ENCODE measurements at regions not wholly inside any gene's neighbourhood (a gene's known extent, or its start where the extent isn't known, plus 50 kb on each side); places are given as distances from the start of the nearest gene placed in this dataset.

DNA sequence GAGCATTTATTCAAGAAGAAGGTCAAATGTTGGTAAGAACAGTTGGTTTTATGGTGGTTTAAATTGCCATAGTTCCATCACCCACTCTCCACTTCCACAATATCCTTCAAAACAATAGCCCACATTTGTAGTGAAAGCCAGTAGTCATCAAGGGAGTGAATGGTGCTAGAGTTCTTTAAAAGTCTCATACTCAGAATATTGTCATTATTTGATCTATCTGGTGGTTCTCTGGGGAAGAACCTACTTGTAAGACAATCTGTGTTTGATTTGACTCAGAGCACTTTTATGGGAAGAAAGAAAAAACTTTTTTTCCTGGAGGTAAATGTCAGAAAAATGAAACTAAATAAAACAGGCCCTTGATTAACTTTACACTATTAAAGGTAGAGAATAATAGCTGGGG, 893.8 kb downstream of the QKI start:
- DNase-seq (ENCODE audit: low read depth), result no peak

DNA sequence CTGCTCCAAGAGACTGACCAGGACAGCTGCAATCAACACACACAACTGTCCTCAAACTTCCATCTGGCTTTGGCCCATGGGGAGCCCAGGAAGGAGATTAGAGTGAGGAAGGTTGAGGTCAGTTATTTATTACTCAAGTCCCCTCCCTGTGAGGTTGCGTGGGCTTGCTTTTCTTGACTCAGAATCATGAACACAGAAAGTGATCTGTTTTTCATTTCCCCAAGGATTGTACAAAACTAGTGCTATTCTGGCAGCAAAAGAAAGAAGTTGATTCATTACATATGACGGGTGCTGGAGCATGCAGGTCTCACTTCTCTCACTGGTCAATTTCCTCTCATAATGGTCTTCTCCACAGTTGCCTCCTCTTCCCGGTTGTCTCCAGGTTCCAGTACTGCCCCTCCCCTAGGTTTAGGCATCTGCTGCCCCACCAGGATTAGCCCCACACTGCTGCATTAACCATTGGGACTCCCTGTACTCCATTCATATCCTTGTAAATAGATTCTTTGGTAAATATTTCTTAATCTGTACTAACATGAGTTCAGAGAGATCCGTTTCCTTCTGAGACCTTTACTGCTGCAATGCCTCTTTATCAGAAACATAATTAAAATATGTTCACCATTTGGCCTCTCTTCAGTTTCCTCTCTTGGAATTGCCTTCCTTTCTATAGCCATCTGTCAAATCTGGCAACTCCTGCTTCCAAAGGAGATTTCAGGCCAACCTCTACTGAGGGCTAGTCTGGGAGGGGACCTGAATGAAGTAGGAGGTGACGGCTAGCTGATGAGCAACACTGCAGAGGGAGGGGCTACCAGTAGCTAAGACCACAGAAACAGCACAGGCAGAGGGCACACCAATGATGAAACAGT, 888.8 kb downstream of the QKI start:
- peak; percentile 4 for DNase-seq (ENCODE audit: low read depth)

DNA sequence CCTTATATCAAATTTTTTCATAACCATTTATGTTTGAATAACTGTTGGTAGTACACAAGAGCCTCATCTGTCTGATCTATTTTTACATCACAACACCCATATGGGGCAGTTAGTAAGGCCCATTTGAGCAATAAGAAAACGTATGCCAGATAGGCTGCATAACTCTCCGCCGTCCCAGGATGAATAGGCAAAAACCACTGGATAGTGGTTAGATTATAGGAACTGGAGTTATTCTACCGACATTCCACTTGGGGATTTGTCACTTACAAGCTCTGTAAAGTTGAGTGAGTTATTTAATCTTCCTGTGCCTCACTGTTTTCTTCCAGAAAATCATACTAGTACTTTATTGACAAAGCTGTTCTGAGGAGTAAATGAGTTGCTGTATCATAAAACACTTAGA, 881.9 kb downstream of the QKI start:
- DNase-seq (ENCODE audit: low read depth), result no peak

DNA sequence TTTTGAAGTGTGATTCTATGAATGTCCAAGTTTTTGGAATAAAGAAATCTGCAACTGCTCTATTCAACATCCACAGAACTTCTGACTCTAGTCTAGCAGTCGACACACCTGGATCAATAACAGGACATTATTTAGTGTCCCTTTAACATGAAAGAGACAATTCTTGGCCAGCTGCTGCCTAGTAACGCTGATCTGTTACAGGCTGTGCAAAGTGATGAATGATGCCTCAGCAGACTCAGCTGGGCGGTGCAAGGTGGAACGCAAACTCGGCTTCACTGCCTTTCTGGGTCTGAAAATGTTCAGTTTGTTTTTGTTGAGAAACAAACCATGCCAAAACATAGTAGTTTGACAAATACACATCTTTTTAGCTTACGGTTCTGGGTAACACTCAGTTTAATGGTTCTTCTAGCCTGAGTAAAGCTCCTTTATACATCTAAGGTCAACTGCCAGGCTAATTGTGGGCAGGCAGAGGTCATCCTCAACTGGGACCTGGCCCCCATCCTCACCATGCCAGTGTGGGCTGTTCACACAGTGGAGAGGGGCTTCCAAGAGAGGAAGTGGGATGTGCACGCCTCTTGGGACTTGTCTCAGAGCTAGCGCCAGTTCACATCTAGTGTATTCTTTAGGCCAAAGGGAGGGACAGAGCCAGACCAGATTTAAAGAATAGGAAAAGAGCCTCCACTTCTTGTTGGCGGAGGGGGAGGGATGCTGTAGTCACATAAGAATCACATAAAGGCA, 879.7 kb downstream of the QKI start:
- no peak for DNase-seq (ENCODE audit: low read depth)

DNA sequence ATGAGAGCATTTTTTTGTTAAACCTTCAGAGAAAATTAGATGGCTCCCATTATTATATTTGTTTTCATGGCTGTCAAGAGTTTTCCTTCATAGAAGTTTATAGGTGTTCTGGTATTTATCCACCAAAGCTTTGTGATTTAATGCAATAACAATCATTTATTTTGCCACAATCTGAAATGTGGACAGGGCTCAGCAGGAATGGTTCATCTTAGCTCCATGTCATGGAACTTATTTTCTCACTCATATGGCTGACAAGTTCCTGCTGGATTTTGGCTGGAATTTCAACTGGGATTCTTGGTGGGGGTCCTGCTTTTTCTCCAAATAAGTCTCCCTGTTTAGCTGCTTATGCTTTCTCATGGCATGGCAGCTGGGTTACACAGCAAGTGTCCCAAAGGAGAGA, 876.7 kb downstream of the QKI start:
- no peak for DNase-seq (ENCODE audit: low read depth)

DNA sequence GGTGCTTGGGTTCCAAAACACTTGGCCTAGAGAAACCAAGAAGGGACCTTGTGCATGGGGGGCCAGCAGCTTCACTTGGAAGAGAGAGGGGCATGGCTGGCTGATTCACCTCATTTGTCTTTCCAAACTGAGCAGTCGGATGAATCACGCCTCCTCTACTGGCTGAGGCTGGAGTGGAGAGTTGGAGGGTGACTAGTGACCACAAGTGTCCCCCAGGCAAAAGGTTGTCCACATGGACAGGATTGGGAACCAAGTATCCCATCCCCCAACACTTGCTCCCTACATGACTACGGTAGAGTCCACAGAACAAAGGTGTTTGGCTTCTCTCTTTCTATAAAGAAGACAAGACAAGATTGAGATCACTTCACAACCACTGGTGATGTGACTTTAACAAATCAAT, 875.6 kb downstream of the QKI start:
- DNase-seq (ENCODE audit: low read depth), result no peak

DNA sequence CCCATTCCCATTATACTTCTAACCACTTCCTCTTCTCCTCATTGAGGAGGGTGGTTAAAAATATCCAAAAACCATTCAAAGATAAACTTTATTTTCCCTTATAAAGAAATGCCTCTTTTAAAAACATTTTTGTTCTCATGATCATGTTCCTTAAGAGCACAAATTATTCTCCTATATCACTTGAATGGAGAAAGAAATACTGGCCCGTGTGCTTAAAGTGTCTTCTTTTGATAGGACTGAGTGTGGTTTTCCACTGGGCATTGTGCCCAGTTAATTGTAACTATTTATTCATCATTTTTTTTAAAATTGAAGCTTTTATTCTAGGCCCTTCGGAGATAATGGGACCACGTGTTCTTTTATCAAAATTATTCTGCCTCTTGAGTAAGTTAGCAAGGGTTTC, 871.5 kb downstream of the QKI start:
- DNase-seq (ENCODE audit: low read depth), result no peak

DNA sequence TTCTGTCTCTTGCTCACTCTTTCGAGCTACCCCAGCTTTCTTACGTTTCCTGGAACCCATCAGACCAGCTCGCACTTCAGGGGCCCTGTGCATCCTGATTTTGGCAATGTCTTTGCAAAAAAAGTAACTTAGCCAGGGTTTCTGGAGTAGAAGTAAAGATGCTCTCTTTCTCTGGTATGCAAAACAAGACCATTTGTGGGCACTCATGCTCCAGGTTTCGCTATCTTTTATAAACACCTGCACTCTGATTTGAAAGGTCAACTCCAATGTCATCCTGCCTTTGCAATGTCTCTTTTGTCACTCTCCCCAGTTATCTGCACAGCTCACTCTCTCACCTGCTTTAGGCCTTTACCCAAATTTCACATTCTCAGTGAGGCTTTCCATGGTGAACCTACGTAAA, 869.1 kb downstream of the QKI start:
- no peak for DNase-seq (ENCODE audit: low read depth)

DNA sequence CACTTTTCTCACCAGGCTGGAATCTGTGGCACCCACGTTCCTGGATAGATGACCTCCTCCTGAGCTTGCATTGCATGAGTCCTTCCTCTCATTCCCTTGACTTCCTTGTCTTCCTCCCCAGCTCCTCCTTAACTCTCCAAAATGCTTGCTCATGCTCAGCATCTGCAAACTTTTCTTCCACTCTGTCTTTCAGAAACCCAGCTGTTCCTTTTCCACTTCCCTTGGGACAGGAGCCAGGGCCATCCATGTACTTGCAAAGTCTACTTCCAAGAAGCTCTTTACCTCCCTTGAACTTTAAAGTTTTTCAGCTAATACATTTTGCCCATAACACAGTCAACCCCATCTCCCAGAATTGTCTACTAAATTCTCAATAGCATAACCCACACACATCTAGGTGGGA, 861.7 kb downstream of the QKI start:
- DNase-seq (ENCODE audit: low read depth), result no peak

DNA sequence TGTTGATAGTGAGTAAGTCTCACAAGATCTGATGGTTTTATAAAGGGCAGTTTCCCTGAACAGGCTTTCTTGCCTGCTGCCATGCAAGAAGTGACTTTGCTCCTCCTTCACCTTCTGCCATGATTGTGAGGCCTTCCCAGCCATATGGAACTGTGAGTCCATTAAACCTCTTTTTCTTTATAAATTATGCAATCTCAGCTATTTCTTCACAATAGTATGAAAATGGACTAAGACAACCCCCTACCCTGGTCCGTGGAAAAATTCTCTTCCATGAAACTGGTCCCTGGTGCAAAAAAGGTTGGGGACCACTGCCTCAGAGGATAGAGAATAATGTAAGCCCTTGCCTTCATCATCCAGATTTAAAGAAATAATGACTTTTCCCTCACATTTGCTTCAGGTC, 861.3 kb downstream of the QKI start:
- no peak for DNase-seq (ENCODE audit: low read depth)

DNA sequence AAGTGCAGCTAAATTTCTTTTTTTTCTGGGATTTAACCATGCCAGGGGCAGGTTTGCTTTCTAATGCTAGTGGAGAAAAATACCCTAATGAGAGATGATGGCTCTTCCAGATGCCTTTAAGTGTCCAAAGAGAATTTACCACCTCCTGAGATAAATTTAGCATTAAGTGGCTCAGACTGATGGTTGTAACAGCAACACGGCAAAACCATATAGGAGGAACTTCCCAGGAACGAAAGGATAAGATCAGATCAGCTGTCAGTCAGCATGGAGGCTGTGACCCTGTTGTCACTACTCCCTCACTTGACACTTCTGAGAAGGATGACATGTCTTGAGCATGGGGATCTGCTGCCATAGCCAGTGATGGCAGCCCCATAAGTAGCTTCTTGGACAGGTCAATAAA, 860.0 kb downstream of the QKI start:
- DNase-seq (ENCODE audit: low read depth), result no peak

DNA sequence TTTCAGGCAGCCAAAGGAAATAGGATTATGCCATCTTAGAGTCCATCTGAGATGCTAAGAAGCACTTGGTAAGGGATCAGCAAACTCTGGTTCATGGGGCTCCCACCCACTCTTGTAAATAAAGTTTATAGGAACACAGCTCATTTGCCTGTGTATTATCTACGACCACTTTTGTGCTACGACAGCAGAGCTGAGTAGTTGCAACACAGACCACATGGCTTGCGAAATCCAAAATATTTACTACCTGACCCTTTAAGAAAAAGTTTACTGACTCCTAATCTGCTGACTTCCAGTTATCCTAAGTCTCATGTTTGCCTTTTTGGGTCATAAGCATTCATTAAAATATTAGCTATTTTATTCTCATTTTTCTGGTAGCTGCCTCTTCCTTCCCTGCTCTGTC, 859.0 kb downstream of the QKI start:
- DNase-seq (ENCODE audit: low read depth), result no peak

DNA sequence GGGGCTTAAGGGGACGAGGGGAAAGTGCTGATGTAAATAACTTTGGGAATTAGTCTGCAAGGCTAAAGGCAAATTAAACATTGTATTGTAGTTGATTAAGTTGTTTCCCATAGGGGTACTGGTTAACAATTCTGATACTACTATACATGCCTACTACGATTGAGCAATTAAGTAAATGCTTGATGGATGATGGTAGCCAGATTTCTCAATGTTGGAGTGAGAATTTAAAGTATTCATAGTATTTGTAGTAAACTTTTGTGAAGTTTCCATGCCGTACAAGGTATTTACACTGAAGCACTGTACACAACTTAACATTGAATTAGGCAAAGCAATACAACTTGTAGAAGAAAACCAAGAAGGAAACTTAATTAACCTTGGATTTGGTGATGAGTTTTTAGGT, 852.3 kb downstream of the QKI start:
- no peak for DNase-seq (ENCODE audit: low read depth)

DNA sequence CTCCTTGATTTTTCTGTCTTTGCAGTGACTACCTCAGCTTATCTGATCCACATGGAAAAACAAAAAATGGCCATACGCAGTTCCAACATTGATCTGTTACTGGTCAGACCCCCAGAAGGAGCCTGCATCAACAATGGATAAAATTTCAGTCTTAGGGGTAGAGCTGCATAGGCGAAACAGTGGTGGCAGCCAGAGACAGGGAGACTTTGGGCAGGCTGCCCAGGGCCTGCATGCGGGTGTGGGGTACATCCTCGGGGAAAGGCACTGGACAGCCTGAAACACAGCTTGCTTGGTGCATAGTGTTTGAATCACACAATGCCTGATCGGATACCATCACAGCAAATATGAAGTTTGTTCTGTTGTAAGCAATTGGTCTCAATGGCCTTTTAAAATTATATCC, 847.8 kb downstream of the QKI start:
- no peak for DNase-seq (ENCODE audit: low read depth)

DNA sequence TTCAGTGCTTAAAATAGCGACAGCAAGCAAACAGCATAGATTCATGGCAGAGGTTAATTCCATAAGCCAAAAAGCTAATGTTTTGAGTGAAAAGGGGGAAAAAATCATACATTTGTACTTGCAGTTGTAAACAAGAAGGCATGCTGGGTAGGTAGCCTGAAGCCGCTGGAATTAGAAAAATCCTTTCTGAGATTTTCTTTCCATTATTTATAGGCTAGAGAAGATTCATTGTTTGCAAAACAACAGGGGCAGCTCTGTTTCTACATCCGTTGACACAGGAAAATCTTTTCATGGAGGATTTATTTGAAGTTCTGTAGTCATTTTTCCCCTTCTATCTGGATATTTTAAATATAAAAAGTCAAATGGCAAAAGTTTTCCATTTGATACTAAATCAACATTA, 843.9 kb downstream of the QKI start:
- no peak for DNase-seq (ENCODE audit: low read depth)

DNA sequence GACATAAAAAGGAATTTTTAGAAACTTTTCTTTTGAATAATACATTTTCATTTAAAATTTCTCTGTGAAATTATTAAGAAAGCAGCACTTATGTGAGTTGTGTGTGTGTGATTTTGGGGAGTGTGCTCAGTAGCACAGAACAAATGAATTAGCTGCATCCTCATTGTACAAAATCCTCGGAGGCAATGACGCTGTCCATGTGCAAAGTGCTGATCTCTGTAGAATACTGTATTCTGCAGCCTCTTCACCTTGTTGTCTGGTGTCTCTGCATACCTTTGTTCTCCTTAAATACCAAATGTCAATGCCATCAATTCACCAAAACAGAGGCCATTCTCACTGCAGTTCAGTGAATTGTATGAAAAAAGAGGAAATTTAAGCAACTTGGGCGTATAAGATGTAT, 838.4 kb downstream of the QKI start:
- no peak for DNase-seq (ENCODE audit: low read depth)

DNA sequence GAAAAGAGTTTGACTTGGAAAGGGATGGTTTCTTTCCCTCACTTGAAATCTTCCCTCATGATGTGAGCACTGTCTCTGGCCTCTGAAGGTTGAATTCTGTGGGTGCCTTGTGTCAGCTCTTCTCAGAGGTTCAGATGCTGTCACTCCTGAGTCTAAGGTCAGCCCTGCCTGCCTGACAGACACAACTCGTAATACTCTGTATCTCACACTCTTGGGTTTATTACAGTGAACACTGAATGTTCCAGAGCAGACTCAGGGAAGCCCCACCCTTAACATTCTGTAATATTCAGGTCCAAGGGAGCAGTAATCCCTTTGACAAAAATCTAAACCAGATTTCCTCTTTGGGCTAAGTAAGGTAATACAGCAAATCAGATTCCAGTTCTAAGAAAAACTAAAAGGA, 837.8 kb downstream of the QKI start:
- DNase-seq (ENCODE audit: low read depth), result no peak

DNA sequence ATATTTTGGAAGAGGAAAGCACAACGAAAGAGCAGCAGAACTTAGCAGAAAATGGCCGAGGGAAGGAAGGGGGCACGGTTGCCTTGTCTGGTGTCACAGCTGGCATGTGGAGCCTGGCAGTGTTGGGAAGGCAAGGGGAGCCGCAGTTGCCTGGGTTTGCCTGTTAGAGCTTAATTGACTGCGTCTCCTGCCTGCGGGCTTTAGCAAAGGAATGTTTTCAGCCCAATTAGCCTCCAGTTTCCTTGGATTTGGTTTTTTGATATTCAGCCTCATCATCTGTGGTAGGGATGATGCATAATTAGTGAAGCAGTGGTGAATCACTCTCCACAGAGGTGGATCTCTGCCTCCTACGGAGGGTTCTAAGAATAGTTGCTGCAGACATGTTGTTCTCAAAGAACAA, 832.6 kb downstream of the QKI start:
- DNase-seq (ENCODE audit: low read depth), result peak; percentile 2

DNA sequence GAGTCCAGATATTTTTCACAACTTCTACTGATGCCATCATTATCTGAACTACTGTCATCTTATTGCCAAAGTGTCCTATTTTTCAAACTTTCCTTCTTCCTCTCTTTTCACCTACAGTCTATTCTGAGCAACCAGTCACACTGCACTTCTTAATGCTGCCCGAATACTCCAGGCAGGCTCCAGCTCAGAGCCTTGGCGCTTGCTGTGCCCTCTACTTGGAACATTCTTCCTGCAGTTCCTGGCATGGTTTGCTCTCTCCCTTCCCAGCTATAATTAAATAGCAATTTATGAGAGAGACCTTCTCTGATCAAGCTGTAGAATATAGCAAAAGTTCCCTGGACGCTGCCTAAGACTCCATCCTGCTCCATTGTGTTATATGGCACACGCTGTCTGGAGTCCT, 831.6 kb downstream of the QKI start:
- no peak for DNase-seq (ENCODE audit: low read depth)

DNA sequence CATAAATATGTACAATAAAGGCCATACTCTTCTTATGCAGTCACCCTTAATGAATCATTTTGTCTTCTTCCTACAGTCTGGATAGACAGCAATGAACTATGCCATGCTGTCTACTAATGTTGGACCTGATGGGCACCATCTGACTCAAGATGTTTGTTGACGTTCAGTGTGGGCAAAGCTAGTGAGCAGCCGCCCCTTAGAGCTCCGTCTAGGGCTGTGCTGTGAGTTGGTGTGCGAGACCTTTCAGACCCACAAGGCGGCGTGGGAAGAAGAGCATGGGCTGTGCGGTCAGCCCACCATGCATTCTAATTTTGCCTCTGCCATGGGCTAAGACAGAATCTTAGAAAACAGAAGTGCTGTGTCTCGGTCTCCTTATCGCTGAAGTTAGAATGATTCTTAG, 829.4 kb downstream of the QKI start:
- no peak for DNase-seq (ENCODE audit: low read depth)

DNA sequence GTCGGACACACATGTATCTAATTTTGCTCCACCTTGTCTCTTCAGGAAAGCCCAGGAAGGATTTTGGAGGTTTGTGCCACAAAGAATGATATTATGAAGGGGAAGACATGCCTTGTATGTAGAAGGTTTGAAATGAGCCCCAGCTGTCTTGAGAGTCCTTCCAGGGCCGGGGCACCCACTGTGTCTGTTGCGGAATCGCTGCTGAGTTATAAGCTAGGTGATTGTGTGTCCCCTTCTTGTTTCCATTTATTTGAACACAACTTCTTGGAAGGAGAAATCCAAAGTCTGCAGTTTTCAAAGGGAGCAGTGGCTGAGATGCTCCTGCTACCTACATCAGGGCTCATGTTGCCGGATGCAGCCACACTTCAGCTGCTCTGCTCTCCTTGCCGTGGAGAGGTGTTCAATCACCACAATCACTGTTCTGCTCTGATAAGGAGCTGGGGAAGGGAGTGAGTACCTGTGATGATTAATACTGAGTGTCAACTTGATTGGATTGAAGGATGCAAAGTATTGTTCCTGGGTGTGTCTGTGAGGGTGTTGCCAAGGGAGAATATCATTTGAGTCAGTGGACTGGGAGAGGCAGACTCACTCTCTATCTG, 828.6 kb downstream of the QKI start:
- no peak for DNase-seq (ENCODE audit: low read depth)

DNA sequence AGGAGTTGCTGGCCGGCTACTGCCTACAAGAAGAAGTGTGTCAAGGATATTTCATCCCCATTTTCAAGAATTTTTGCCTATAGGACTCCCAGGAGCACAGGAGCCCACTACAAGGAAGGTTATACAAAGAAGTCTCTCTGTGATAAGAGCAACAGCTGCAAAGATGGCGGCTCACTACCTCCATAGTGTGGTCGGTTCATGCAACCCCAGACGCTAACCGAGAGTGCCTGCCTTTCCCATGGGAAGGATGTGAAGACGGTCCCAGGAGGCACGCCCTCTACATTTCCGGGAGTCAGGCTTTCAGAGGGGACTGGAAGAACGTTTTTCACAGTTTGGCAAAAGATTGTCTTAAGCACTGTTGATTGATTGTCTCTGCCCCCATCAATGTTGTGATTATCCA, 816.3 kb downstream of the QKI start:
- no peak for DNase-seq (ENCODE audit: low read depth)

DNA sequence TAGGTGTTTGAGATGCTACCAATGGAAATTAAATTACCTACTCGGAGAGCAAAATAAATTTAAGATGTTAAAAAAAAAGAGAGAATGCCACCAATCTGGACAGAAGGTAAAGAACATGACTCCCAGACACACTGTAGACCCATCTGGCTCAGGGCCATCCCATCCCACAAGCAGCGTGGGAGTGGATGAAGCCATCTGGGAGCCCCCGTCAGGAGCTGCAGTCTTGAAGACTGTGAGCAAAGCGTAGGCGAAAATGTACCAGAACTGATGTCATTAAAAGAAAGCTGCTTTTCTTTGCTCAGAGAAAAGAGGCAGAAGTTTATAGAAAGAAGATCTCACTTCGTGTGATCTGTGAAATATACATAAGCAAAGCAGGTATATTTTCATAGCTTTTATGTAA, 815.7 kb downstream of the QKI start:
- DNase-seq (ENCODE audit: low read depth), result no peak

Measured in renal cortical epithelial cell (primary cell).